GM21423 (cell line): ENCODE measurements at regions not wholly inside any gene's neighbourhood (a gene's known extent, or its start where the extent isn't known, plus 50 kb on each side); places are given as distances from the start of the nearest gene placed in this dataset.

Experiments used
- ATAC-seq: cut with Tn5 transposase; IDR thresholded peaks from one replicate; pipeline ENCODE4 v1.9.1; 2021; ENCODE audit warnings: mild to moderate bottlenecking, moderate library complexity; ENCODE audit not compliant: unreplicated experiment

- no peak for ATAC-seq
Measured at GRCh38 chr13:108525827-108526226, 103.6 kb upstream of the MYO16 start.

DNA sequence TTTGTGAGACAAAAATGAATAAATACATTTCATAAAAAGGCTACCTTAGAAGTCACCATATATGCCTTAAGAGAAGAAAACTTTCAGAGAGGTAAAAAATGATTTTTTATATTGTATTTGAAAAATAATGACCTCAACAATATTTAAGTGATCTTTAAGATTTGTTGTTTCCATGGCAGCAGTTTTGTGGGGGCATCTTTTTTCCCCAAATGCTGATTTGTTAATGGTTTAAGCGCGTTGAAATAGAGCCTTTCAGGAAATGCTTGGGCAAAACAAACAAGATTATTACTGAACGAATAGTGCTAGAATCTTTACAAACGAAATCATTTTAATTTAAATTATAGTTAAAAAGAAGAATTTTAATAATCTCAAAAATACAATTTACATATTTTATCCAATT lies 103.1 kb upstream of the MYO16 start:
- ATAC-seq = no peak

DNA sequence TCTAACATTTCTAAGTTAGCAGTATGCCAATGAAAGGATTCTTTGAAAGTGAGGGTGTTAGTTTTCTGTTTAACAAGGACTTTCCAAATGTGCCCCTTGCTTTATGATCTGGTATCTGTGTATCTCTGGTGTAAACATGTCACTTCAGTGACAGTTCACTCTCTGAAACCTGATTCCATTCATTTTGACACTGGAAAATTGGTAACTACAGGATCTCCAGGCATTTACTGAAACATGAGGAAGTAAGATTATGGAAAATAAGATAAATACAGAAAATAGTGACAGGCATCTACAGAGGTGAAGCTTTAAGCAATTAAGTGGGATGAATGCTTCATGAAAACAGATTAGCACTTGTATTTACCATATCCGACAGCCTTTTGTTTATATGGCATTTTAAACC lies 101.6 kb upstream of the MYO16 start:
- ATAC-seq = no peak

DNA sequence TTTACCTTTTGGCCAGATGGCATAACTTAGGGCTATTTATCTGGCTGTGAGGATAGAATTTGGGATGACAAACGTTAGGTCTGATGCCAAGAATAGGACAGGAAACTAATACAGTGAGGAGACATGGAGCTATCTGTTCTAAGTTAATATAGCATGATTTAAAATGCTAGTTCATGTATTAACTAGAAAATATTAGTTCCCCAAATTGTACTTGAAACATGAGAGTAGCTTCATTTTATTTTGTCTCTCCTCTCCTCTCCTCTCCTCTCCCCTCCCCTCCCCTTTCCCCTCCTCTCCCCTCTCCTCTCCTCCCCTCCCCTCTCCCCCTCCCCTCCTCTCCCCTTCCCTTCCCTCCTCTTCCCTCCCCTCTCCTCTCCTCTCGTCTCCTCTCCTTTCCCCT lies 101.1 kb upstream of the MYO16 start:
- no peak for ATAC-seq

DNA sequence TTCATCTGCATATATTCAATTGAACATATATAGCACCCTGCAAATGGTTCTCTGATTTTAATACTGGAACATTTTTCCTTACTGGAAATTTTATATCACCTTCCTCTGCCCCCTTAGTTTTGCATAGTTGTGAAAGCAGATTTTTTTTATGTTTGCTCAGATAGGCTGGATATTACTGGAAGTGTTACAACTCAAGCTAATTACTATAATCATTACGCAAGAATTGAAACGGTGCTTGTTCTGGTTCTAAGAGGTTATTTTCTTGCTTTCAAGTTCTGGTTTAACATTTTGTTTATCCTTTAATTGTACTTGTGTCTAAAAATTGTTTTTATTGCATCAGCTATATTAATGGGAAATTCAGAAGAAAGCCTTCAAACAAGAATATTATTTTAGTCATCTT lies 95.6 kb upstream of the MYO16 start:
- no peak for ATAC-seq

DNA sequence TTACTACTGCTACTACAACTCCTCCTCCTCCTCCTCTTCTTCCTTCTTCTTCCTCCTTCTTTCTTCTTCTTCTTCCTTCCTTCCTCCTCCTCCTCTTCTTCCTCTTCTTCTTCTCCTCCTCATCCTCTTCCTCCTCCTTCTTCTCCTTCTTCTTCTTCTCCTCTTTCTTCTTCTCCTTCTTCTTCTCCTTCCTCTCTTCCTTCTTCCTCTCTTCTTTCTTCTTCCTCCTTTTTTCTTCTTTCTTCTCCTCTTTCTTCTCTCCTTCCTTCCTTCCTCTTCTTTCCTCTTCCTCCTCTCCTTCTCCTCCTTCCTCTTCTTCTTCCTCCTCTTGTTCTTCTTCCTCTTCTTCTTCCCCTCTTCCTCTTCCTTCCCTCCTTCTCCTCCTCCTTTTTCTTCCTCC lies 94.7 kb upstream of the MYO16 start:
- no peak for ATAC-seq

DNA sequence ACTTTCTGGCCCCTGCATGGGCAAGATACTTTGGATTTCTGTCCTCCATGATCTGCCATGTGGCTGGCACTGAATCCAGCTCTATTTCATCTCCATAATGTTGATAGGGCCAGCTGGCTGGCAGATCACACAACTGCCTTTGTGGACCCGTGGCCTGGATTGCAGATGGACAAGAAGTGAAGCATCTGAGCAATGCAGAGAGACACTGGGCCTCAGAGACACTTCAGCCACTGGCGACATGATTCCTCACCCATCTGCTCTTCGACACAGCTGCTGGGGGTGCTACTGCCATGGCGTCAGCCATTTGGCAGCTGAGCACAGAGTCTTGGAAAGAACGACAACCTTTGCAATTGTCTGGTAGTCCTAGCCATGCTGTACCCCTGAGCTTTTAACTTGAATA lies 79.5 kb upstream of the MYO16 start:
- ATAC-seq = no peak

- ATAC-seq = no peak
Measured at GRCh38 chr13:108551674-108552073, 77.7 kb upstream of the MYO16 start.

GRCh38 chr13:108558489-108558888 lies 70.9 kb upstream of the MYO16 start:
- ATAC-seq = no peak

DNA sequence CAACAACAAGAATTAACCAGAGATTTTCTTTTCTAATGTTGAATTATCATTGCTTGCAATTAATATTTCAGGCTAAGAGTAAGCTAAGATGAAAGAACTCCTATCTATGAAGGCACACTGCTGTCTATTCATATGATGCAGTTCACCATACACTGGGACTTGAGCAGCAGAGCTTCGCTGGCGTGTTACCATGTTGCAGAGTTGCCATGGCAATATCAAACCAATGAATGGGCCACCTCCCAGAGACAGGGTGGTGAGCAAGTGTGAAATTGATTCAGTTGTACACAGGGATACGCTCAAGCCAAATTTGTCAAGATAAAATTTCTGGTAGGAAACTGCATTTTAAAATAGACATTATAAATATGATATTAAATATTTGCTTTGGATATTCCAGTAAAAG lies 69.3 kb upstream of the MYO16 start:
- ATAC-seq = no peak

DNA sequence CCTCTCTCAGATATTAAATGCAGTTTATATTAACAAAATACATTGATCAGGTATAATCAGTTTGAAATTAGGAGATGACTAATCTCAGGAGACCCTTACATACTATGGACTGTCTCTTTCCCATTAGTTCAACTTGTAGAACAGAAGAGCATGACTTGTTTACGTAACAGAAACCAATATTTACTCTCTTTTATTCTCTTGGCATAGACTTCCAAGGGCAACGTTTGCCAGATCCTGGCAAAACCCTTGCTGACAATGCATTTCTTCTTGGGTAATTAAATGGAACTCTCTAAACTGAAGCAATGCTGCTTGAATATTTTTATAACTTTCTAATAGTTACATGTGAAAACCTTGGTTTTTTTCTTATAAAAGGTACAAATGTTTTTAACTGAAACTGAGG lies 68.3 kb upstream of the MYO16 start:
- no peak for ATAC-seq

- ATAC-seq = no peak
Measured at GRCh38 chr13:108566413-108567170, 62.8 kb upstream of the MYO16 start.

DNA sequence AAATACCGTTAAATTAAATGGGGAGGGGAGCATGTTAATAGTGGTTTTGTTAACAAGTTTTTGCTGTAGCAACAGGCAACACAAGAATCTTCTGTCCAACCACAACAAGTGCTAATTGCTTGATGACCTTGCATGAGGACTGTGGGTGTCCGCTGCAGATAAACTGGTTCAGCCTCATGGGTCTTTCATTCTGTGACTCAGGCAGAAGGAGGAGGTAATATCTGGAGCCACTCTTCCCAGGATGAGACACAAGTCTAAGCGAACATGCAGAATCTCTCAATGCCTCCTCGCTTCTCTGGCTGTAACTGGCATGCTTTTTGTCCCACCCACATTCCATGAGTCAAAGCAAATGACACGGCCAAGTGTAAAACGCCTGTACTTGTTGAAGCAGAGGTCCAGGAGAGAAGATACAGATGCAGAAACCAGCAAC lies 56.6 kb upstream of the MYO16 start:
- ATAC-seq = no peak

DNA sequence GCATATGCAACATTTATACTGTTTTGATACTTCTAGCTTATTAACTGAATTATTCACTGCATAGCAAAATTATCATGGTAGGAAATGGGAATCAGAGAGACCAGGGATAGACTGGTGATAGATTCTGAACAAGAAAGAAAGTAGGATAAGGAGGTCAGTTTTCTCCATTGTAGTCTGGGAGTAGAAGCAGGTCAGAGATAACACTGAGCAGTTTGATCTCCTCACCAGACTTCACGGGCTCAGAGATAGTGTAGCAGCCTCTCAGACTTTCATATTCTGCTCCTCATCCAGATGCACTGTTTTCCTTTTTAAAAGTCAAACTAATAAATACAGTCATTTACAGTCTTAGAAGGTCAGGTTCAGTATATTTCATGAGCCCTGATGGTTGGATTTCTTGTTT lies 56.0 kb upstream of the MYO16 start:
- ATAC-seq = no peak

DNA sequence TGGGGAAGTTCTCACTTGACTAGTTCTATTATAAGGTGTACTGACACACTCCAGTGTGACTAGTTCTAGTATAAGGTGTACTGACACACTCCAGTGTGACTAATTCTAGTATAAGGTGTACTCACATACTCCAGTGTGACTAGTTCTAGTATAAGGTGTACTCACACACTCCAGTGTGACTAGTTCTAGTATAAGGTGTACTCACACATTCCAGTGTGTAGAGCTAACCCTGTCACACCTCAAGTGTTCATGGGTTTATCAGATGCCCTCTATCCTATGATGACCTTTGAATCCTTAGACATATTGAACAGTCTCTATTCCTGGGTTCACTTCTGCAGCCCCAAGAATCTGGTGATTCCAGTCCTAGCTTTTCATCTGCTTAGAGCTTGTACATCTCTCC lies 54.6 kb upstream of the MYO16 start:
- no peak for ATAC-seq

GRCh38 chr13:108575430-108575829 lies 54.0 kb upstream of the MYO16 start:
- no peak for ATAC-seq
